Mononuclear cell (primary cell): ENCODE measurements at regions not wholly inside any gene's neighbourhood (a gene's known extent, or its start where the extent isn't known, plus 50 kb on each side); places are given as distances from the start of the nearest gene placed in this dataset.
"Not testable (repeated sequence)": the region's sequence is repeated elsewhere in the genome, so short reads cannot be mapped to it uniquely, and the experiment has no call there.

Experiments
- H3K27me3 ChIP-seq: 2 replicates; pipeline ENCODE4 v1.6.0; 2011; ENCODE audit warnings: low read length, control low read depth; ENCODE audit not compliant: insufficient read depth
- H3K4me1 ChIP-seq: 2 replicates; pipeline ENCODE4 v1.5.1; 2011; ENCODE audit warnings: mild to moderate bottlenecking, low read length, control low read depth; ENCODE audit not compliant: insufficient read depth
- H3K4me3 ChIP-seq: 2 replicates; pipeline ENCODE4 v1.5.1; 2011; ENCODE audit warnings: mild to moderate bottlenecking, low read length, moderate library complexity
- H3K9me3 ChIP-seq: 2 replicates; pipeline ENCODE4 v1.5.1; 2011; ENCODE audit warnings: low read depth, mild to moderate bottlenecking, control low read depth, low read length

DNA sequence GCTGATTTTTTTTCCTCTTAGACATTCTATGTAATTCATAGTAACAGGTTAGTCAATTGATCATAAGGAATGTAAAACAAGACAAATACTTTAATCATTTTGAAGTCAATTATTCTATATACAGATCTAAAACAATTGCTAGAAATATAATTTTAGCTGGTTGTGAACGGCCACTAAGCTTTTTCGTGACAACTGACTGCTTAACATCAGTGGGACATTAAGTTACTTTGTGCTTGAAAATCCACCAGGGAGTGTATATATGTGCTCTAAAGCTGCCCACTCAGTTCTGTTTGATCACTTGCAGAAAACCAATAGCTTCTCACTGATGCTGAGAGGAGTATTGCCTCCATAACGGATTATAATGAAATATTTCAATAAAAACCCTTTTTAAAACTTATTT lies 370.2 kb upstream of the CCNH start:
- Histone ChIP-seq H3K4me3 (no peak overlapping the region), H3K27me3 (peaks cover 47% of the 10 kb centered on the region), H3K9me3 (no peaks in the 10 kb centered on the region), H3K4me1 (no peaks in the 10 kb centered on the region)

GRCh38 chr5:87781976-87782375 lies 369.2 kb upstream of the CCNH start:
- H3K9me3 ChIP-seq: no peaks in the 10 kb centered on the region
- H3K4me3 ChIP-seq: no peak overlapping the region
- peaks cover 50% of the 10 kb centered on the region for H3K27me3 ChIP-seq
- no peaks in the 10 kb centered on the region for H3K4me1 ChIP-seq

DNA sequence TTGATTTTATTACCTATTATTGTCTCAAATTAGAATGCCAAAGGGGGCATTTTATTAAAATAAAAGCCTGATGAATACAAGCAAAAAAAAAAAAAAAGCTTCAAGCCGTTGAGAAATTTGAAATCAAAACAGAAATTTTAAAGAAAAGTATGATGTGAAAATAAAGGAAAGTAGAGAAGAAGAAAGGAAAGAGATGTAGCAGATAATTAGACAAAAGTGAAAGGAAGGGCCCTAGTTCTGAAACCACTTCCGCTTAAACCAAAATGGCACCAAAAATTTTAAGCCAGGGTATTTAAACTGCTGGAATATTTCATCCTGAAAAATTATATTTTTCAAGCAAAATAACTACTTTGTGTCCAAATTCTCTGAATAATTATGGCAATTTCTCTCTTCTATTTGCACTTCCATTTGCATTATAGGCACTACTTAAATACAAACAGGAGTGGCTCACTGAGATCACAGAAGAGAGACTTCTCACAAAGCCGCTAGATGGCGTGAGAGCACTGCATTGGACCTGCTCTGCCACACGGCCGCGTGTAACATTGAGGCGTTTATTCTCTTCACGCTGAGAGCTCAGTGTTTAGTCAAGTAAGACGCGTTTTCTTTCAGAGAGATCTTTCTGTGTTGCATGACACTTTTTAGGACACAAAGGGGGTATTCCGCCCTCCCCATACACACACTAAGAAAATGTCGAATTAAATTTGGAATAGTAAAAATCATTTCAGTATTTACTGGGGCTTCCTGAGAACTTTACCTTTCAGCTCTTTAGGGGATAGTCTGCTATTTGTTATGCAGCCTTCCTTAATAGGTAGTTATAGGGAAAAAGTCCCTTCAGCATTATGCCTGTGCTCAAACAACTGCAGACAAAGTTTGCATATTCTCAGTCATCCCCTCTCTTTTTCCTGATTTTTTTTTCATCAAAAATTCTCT lies 368.4 kb upstream of the CCNH start:
- Histone ChIP-seq H3K4me3 (no peak overlapping the region), H3K9me3 (no peaks in the 10 kb centered on the region), H3K4me1 (no peaks in the 10 kb centered on the region), H3K27me3 (peaks cover 50% of the 10 kb centered on the region)

DNA sequence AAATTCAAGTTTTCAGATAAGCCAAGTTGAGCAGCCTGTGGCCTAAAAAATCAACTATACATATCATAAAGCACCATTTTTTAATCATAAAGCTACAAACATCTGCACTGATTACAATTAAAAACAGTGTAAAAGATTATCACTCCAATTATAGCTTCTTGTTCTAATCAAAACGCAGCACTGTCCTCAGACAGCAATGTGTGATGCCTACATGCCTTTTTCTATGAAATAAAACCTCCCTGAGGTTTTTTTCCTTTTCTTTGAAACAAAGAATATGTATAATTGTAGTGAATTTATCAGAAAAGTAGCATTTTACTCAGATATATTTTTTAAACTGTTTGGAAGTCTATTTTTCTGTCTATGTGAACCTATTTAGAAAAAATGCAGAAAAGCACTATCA lies 366.1 kb upstream of the CCNH start:
- H3K4me1 ChIP-seq: no peaks in the 10 kb centered on the region

DNA sequence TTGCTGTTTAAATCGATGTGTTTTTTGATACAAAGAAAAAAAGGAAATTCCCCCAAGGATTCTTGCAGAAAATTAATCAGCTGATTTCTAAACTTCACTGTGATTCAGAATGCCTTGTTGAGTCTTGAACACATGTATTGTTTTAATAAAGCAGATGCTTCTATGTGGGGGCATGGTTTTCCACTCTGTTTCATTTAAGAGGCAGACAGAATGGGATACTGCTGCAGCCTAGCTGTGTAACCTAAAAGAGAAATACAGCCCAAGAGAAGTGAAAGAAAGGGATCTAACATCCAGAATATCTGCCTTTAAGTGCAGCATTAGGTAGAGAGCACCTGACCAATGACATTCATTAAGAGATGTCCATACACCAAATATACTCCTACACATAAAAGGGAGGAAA lies 365.1 kb upstream of the CCNH start:
- no peaks in the 10 kb centered on the region for H3K4me1 ChIP-seq
- peaks cover 29% of the 10 kb centered on the region for H3K27me3 ChIP-seq
- H3K4me3 ChIP-seq: no peak overlapping the region
- no peaks in the 10 kb centered on the region for H3K9me3 ChIP-seq

More for the DNA sequence above, 366.1 kb upstream of the CCNH start:
- no peaks in the 10 kb centered on the region for H3K9me3 ChIP-seq
- no peak overlapping the region for H3K4me3 ChIP-seq
- H3K27me3 ChIP-seq: peaks cover 35% of the 10 kb centered on the region

DNA sequence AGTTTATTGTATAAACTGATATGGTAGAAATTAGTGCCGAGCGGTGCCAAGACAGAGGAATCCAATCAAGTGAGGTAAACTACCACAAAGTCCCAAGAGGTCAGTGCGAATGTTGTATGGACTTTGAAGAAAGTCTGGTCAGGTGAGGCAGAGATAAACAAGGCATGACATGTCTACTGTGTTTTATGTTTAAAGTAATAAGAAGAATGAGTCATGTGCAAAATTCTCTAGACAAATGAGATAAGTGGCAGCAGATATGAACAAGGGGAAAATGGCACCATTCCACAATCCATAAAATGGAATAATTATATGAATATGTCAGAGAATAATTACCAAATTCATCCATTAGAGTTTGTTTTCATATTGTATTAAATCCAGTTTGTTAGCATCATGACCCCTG lies 364.1 kb upstream of the CCNH start:
- Histone ChIP-seq H3K27me3 (peaks cover 20% of the 10 kb centered on the region), H3K4me3 (no peak overlapping the region), H3K9me3 (no peaks in the 10 kb centered on the region), H3K4me1 (no peaks in the 10 kb centered on the region)

DNA sequence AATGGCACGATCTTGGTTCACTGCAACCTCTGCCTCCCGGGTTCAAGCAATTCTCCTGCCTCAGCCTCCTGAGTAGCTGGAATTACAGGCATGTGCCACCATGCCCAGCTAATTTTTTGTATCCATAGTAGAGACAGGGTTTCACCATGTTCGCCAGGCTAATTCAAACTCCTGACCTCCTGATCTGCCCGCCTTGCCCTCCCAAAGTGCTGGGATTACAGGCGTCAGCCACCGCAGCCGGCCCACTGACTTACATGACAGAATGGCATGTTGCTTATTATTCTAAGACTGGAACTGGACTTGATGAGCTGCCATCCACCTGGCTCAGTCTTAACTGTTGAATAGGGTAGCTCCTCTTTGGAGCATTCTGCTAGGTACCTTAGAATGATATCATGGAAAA lies 363.6 kb upstream of the CCNH start:
- H3K9me3 ChIP-seq, H3K4me1 ChIP-seq, H3K4me3 ChIP-seq: not testable (repeated sequence)
- H3K27me3 ChIP-seq: peaks cover 18% of the 10 kb centered on the region

- H3K4me3 ChIP-seq: no peak overlapping the region
- no peaks in the 10 kb centered on the region for H3K9me3 ChIP-seq
- peaks cover 26% of the 10 kb centered on the region for H3K27me3 ChIP-seq
- H3K4me1 ChIP-seq: no peaks in the 10 kb centered on the region
These were observed 362.5 kb upstream of the CCNH start for GRCh38 chr5:87775228-87775627.

DNA sequence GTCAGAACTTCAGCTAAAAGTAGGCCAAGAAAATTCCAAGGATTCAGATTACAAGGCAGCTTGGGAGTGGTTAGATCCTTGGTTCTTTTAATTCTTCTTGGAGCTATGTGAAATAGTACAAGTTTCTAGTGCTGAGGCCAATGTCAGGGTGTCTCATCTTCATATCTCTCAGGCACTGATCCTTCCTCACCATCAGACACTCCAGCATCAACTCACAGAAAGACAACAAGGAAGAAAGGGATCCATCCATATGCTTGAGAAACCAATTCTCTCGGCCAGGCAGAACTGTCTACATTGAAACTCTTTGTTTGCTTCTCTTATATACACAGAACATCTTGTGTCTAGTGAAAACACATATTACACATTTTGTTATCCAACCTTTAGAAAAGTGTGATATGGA lies 362.1 kb upstream of the CCNH start:
- Histone ChIP-seq H3K9me3 (no peaks in the 10 kb centered on the region), H3K27me3 (peaks cover 25% of the 10 kb centered on the region), H3K4me1 (no peaks in the 10 kb centered on the region), H3K4me3 (no peak overlapping the region)

- Histone ChIP-seq H3K4me3 (no peak overlapping the region), H3K27me3 (peaks cover 20% of the 10 kb centered on the region), H3K4me1 (no peaks in the 10 kb centered on the region), H3K9me3 (no peaks in the 10 kb centered on the region)
These were observed 357.9 kb upstream of the CCNH start for GRCh38 chr5:87770601-87771121.

DNA sequence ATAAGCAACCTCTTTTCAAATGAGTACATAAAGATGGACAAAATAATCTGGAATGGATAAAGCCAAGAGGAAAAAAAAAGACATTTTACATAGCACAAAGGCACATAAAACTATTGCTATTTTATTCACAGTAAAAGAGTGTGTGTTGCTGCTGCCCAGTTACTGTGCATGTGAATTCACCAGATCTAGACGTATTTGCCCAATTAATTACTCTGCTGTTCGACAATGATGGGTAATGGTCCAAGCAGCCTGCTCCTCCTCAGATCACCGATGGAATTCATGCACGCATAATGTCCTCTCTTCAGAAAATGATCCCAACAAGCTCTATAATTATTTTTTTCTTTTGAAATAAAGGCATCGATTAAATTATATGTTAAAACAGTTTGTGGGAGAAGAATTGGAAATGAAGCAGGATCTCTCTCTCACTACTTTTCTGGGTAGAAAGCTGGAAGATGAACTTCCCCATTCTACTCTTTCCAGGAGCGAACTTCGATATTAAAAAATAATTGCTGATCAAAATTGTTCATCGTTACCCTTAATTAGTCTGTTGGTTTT lies 357.4 kb upstream of the CCNH start:
- Histone ChIP-seq H3K27me3 (peaks cover 20% of the 10 kb centered on the region), H3K4me3 (no peak overlapping the region), H3K9me3 (no peaks in the 10 kb centered on the region), H3K4me1 (no peaks in the 10 kb centered on the region)

GRCh38 chr5:87769157-87769556 lies 356.4 kb upstream of the CCNH start:
- Histone ChIP-seq H3K9me3 (no peaks in the 10 kb centered on the region), H3K27me3 (peaks cover 20% of the 10 kb centered on the region), H3K4me1 (no peaks in the 10 kb centered on the region), H3K4me3 (no peak overlapping the region)

- no peak overlapping the region for H3K4me3 ChIP-seq
- H3K4me1 ChIP-seq: no peaks in the 10 kb centered on the region
- no peaks in the 10 kb centered on the region for H3K9me3 ChIP-seq
- H3K27me3 ChIP-seq: peaks cover 20% of the 10 kb centered on the region
These were observed 355.5 kb upstream of the CCNH start for GRCh38 chr5:87768190-87768589.

DNA sequence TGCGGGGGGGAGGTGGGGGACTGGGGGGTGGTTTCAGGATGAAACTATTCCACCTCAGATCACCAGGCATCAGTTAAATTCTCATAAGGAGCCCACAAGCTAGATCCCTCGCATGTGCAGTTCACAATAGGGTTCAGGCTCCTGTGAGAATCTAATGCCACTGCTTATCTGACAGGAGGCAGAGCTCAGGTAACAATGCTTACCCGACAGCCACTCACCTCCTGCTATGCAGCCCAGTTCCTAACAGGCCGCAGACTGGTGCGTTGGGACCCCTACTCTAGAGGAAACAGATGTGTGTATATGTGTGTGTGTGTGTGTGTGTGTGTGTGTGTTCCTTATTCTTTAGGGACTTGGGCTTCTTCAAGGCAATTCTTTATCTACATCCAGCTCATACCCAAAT lies 352.3 kb upstream of the CCNH start:
- no peak overlapping the region for H3K4me3 ChIP-seq
- H3K9me3 ChIP-seq: no peaks in the 10 kb centered on the region
- H3K27me3 ChIP-seq: peaks cover 5% of the 10 kb centered on the region
- H3K4me1 ChIP-seq: no peaks in the 10 kb centered on the region

DNA sequence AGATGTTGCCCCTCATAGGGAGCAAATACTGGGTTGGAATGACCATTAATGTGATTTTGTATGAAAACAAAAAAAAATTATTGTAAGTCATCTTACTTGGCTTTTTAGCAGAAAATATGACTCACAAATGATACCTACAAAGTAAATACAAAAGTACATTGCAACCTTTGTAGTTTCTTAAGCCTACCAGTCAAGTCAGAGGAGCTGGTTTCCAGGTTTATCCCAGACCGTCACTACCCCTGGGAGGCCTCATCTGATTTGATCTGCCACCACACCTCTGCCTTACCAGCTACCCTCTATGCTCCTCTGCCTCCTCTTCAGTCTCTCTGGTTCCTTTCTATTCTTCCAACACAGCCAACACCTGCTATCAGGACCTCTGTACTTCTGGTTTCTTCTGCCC lies 349.9 kb upstream of the CCNH start:
- H3K27me3 ChIP-seq: no peaks in the 10 kb centered on the region
- no peaks in the 10 kb centered on the region for H3K9me3 ChIP-seq
- no peak overlapping the region for H3K4me3 ChIP-seq
- no peaks in the 10 kb centered on the region for H3K4me1 ChIP-seq

- no peaks in the 10 kb centered on the region for H3K9me3 ChIP-seq
- H3K4me1 ChIP-seq: no peaks in the 10 kb centered on the region
- H3K27me3 ChIP-seq: no peaks in the 10 kb centered on the region
- no peak overlapping the region for H3K4me3 ChIP-seq
These were observed 344.2 kb upstream of the CCNH start for GRCh38 chr5:87756951-87757350.
